Fibroblast of pulmonary artery (primary cell): ENCODE measurements at regions not wholly inside any gene's neighbourhood (a gene's known extent, or its start where the extent isn't known, plus 50 kb on each side); places are given as distances from the start of the nearest gene placed in this dataset.
"Not testable (repeated sequence)": the region's sequence is repeated elsewhere in the genome, so short reads cannot be mapped to it uniquely, and the experiment has no call there.

Source experiments
- DNase-seq: peaks from one replicate; pipeline ENCODE4 v3.0.0-alpha.2; 2010; ENCODE audit warnings: low read depth
- H3K4me3 ChIP-seq: replicated peaks from 2 replicates; pipeline ENCODE4 v1.5.1; 2011; ENCODE audit warnings: low read depth, mild to moderate bottlenecking, control low read depth, low read length, moderate library complexity
- TF ChIP-seq, protein P1 (sequence below): IDR thresholded peaks from 2 replicates; pipeline ENCODE4 v1.5.1; 2011; ENCODE audit warnings: mild to moderate bottlenecking, control low read depth, low read length, inconsistent platforms; ENCODE audit errors: missing control alignments

DNA sequence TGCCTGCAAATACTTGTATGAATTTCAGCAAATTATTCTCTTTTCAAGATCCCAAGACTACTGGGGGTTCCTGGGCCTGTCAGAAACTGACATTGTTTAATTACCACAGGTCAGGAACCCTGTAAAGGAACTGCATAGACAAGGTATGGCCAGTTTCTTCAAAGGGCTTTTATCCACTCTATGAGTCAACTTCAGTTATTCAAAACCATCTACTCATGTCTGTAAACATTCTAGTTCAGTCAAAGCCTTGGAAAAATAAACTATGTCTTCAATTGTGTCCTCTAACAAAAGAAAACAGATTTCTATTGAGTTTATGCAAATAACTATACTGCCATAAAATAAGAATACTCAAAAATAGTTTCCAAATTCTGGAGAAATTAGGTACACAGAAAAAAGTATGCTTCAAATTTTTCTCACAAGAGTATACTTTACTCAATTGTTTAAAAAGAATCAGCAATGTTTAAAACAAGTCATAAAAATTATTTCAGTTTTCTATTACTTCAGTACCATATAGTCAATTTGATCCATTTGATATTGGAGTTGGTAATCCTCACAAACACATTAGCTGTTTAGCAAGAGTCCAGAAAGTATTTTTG is 486.4 kb upstream of the PCDH20 start:
- TF ChIP-seq, protein P1, sequence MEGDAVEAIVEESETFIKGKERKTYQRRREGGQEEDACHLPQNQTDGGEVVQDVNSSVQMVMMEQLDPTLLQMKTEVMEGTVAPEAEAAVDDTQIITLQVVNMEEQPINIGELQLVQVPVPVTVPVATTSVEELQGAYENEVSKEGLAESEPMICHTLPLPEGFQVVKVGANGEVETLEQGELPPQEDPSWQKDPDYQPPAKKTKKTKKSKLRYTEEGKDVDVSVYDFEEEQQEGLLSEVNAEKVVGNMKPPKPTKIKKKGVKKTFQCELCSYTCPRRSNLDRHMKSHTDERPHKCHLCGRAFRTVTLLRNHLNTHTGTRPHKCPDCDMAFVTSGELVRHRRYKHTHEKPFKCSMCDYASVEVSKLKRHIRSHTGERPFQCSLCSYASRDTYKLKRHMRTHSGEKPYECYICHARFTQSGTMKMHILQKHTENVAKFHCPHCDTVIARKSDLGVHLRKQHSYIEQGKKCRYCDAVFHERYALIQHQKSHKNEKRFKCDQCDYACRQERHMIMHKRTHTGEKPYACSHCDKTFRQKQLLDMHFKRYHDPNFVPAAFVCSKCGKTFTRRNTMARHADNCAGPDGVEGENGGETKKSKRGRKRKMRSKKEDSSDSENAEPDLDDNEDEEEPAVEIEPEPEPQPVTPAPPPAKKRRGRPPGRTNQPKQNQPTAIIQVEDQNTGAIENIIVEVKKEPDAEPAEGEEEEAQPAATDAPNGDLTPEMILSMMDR = no peak
- no peak overlapping the region for H3K4me3 ChIP-seq
- DNase-seq = no peak

DNA sequence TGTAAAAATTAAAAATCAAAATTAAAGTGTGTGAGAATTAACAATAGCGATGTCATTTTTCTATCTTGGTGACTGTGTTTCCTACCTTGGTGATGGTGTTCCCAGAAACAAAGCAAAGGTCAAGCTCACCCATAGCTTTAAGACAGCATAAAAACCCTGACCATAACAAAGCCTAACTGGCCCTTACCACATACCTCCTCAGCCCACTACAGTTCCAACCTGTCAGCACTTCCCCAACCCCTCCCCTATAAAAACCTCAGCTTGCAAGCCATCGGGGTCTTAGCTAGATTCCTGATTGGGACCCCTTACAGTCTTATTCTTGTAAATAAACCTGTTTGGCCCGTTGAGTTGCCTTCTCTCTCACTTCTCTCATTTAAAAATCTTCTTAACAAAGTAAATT is 484.4 kb upstream of the PCDH20 start:
- H3K4me3 ChIP-seq = no peak overlapping the region
- TF ChIP-seq, protein P1 = no peak
- DNase-seq = no peak

DNA sequence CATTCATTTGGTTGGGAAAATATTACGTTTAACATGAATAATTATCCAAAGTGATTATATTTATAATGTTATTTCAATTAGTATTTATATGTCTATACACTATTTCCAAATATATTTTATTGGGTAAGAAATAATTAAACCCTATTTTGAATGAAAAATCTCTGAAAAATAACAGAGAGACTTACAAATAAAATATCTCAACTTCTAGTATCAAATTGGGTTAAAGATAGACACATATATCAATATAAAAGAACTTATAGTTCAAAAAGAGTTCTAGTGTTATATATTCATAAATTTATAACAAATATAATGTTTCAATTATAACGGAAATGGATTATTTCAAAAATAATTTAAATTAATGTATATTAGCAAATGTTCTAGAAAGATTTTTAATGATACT is 482.6 kb upstream of the PCDH20 start:
- no peak overlapping the region for H3K4me3 ChIP-seq
- TF ChIP-seq, protein P1 = no peak
- no peak for DNase-seq

DNA sequence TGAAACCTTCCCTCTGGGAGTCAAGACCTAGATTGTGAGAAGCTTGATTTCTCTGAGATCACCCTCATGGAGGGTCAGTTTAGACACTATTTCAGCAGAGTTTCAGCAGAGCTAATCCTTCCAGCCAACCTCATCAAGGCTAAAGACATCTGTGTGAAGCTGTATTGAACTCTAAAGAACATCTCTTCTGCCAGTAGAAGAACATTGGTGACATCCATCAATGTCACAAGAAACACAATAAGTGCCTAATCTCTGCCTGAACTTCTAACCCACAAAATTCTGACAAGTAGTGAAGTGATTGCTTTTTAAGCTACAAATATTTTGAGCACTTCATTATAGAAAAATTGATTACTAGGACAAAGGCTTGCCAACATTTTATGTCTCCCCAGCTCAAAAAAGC is 475.8 kb upstream of the PCDH20 start:
- no peak for DNase-seq
- TF ChIP-seq, protein P1 = no peak
- no peak overlapping the region for H3K4me3 ChIP-seq

DNA sequence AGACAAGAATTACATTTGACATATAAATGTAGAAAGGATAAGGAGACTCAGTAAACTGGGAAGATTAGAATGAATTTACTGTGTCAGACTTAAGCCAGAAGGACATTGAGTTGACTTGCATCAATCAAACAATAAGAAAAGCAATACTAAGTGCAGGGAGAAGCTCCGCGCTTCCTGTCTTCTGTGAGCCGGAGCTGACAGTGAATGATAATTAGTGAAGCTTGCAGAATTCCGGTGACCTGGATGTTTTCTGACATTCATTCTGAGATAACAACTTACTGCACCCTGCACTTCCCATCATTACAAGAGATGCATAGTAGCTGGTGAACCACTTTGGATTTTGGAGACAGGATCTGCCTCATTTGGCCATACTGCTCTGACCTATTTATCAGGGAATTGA is 469.2 kb upstream of the PCDH20 start:
- TF ChIP-seq, protein P1 = no peak

DNA sequence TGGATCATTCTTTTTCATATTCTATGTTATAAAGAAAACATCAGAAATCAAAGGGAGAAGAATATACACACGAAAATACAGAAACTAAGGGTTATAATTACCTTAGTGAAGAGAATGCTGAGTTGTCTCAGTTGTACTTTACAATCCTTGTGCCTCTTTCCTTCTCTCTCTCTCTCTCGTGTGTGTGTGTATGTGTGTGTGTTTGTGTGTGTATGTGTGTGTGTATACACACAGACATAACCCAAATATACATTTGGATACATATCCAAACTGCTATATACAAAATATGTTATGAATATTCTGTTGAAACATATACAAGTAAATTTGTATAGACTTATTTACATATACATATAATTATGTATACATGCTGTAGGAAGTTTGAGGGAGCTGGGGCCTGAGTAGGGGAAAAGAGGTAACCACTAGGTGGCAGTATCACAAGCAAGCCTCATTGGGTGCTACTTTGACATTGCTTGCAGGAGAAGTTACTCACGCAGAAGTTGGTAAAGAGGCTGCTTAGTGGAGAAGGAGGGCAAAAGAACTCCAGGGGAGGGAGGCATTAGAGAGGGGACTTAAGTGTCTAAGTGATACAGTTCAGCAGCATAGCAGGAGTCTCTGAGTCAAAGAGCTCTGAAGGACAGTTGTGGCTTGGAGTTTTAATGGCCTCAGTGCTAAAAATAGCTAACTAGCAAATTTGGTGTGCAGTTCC is 465.1 kb upstream of the PCDH20 start:
- TF ChIP-seq, protein P1 = peak; percentile 64
- H3K4me3 ChIP-seq = no peak overlapping the region
- DNase-seq = peak; percentile 41

More for the DNA sequence above, 469.2 kb upstream of the PCDH20 start:
- DNase-seq = no peak
- H3K4me3 ChIP-seq = no peak overlapping the region

DNA sequence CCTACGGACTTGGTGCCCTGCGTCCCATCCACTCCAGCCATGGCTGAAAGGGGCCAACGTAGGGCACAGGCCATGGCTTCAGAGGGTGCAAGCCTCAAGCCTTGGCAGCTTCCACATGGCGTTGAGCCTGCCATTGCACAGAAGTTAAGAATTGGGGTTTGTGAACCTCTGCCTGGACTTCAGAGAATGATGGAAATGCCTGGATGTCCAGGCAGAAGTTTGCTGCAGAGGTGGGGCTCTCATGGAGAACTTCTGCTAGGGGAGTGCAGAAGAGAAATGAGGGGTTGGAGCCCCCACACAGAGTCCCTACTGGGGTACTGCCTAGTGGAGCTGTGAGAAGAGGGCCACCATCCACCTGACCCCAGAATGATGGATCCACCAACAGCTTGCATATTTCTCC is 462.9 kb upstream of the PCDH20 start:
- DNase-seq, H3K4me3 ChIP-seq: not testable (repeated sequence)
